Keratinocyte (primary cell): ENCODE measurements at regions not wholly inside any gene's neighbourhood (a gene's known extent, or its start where the extent isn't known, plus 50 kb on each side); places are given as distances from the start of the nearest gene placed in this dataset.

Experiments
- EZH2 ChIP-seq: IDR thresholded peaks from one replicate; pipeline ENCODE4 v1.6.1; 2012; ENCODE audit warnings: inconsistent platforms, mild to moderate bottlenecking, low read length, moderate library complexity
- TF ChIP-seq, protein P1 (sequence below), 3 experiments: IDR thresholded peaks in 1 of 3; conservative IDR thresholded peaks in 1 of 3; optimal IDR thresholded peaks in 1 of 3; 2 replicates in 2 of 3; 3 replicates in 1 of 3; pipeline versions ENCODE3 to v1.5.1; 2011; ENCODE audit warnings: low read length in 3 of 3, mild to moderate bottlenecking in 3 of 3, moderate library complexity in 2 of 3, control low read depth in 1 of 3, inconsistent platforms in 1 of 3; ENCODE audit not compliant: insufficient read depth in 2 of 3; ENCODE audit errors: extremely low read depth in 1 of 3

DNA sequence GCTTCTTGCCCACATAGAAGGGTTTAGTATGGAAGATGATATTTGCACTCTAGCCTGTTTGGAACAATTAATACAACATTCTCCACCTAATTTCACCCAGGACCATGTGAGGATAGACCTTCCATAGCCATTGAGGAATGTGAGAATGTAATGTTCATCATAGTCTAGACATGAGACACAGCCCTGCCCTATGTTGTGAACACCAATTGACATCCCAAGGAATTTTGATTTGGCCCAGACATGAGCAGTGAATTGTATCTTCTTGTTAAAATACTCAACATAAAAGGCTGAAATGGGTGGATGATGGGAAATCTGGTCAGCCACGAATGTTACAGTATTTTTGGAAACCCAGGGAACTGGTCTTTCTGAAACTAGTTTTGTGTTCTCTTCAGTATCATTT lies 892.3 kb upstream of the CHORDC1 start:
- TF ChIP-seq, protein P1, sequence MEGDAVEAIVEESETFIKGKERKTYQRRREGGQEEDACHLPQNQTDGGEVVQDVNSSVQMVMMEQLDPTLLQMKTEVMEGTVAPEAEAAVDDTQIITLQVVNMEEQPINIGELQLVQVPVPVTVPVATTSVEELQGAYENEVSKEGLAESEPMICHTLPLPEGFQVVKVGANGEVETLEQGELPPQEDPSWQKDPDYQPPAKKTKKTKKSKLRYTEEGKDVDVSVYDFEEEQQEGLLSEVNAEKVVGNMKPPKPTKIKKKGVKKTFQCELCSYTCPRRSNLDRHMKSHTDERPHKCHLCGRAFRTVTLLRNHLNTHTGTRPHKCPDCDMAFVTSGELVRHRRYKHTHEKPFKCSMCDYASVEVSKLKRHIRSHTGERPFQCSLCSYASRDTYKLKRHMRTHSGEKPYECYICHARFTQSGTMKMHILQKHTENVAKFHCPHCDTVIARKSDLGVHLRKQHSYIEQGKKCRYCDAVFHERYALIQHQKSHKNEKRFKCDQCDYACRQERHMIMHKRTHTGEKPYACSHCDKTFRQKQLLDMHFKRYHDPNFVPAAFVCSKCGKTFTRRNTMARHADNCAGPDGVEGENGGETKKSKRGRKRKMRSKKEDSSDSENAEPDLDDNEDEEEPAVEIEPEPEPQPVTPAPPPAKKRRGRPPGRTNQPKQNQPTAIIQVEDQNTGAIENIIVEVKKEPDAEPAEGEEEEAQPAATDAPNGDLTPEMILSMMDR (optimal IDR thresholded peaks at IDR 0.05 in 1 of 3, IDR thresholded peaks at IDR 0.05 in 1 of 3, conservative IDR thresholded peaks at IDR 0.05 in 1 of 3; ENCODE audit: extremely low read depth in 1 of 3, insufficient read depth in 2 of 3, low read length in 3 of 3): no peak
- TF ChIP-seq EZH2: no peak
